WTC11 (cell line): ENCODE measurements at regions not wholly inside any gene's neighbourhood (a gene's known extent, or its start where the extent isn't known, plus 50 kb on each side); places are given as distances from the start of the nearest gene placed in this dataset.

Experiments used
- GTF2I ChIP-seq: fragments of 250-450 bp; sonication (Bioruptor Pico); conservative IDR thresholded peaks from 2 replicates; pipeline ENCODE4 v1.4.0; 2021; ENCODE audit warnings: mild to moderate bottlenecking
- MYBL2 ChIP-seq: sonication (generic); formaldehyde crosslinking; IDR thresholded peaks from 2 replicates; pipeline ENCODE4 v1.8.1; 2023; ENCODE audit warnings: mild to moderate bottlenecking, moderate library complexity, missing genetic modification reagents
- NFYB ChIP-seq: sonication (generic); formaldehyde crosslinking; conservative IDR thresholded peaks from 2 replicates; pipeline ENCODE4 v1.8.0; 2022; ENCODE audit warnings: low read depth, missing genetic modification reagents
- TF ChIP-seq, protein P1 (sequence below): sonication (generic); formaldehyde crosslinking; IDR thresholded peaks from 2 replicates; pipeline ENCODE4 v1.8.0; 2022; ENCODE audit warnings: missing genetic modification reagents

DNA sequence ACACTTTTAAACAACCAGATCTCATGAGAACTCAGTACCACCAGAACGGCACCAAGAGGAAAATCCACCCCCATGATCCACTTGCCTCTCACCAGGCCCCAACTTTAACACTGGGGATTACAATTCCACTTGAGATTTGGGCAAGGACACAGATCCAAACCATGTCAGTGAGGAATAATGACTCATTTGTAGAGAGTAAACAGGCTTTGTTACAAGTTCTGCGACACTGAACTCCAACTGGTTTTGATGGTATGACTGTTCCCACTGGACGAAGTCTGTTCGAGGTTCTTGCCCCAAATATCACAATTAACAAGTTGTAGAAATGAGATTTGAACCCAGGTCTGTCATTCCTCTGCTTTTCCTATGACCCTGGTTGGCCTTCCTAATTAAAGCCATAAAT, 718.1 kb upstream of the ID2 start:
- TF ChIP-seq MYBL2 (no peak), NFYB (CRISPR knock-in tag) (no peak), GTF2I (no peak)
- TF ChIP-seq, protein P1, sequence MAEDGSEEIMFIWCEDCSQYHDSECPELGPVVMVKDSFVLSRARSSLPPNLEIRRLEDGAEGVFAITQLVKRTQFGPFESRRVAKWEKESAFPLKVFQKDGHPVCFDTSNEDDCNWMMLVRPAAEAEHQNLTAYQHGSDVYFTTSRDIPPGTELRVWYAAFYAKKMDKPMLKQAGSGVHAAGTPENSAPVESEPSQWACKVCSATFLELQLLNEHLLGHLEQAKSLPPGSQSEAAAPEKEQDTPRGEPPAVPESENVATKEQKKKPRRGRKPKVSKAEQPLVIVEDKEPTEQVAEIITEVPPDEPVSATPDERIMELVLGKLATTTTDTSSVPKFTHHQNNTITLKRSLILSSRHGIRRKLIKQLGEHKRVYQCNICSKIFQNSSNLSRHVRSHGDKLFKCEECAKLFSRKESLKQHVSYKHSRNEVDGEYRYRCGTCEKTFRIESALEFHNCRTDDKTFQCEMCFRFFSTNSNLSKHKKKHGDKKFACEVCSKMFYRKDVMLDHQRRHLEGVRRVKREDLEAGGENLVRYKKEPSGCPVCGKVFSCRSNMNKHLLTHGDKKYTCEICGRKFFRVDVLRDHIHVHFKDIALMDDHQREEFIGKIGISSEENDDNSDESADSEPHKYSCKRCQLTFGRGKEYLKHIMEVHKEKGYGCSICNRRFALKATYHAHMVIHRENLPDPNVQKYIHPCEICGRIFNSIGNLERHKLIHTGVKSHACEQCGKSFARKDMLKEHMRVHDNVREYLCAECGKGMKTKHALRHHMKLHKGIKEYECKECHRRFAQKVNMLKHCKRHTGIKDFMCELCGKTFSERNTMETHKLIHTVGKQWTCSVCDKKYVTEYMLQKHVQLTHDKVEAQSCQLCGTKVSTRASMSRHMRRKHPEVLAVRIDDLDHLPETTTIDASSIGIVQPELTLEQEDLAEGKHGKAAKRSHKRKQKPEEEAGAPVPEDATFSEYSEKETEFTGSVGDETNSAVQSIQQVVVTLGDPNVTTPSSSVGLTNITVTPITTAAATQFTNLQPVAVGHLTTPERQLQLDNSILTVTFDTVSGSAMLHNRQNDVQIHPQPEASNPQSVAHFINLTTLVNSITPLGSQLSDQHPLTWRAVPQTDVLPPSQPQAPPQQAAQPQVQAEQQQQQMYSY (CRISPR knock-in tag) = no peak
